ENCODE measurements at regions not wholly inside any gene's neighbourhood (a gene's known extent, or its start where the extent isn't known, plus 50 kb on each side); places are given as distances from the start of the nearest gene placed in this dataset.
A peak's percentile ranks its signal among the peaks of the same experiment; 100 is the strongest.

GRCh38 chr6:21740376-21741124 is 147.0 kb downstream of the SOX4 start:
- CTCF ChIA-PET, result no interaction called here
- H3K27me3 ChIP-seq (ENCODE audit: control insufficient read depth, insufficient read depth, low read length), result no peaks in the 10 kb centered on the region
- no peaks in the 10 kb centered on the region for H3K9me3 ChIP-seq (ENCODE audit: control insufficient read depth, insufficient read depth, low read length)
- peak; percentile 33 for DNase-seq (ENCODE audit: low read depth, low spot score)
- no peak overlapping the region for H3K27ac ChIP-seq (ENCODE audit: low read depth, low read length)
- POLR2A ChIA-PET, result interaction anchor here (1.0 kb wide), 1 partner anchor 116 kb away, joined by 3 read pairs; no protein-coding TSS in a partner anchor
- H3K4me3 ChIP-seq (ENCODE audit: low read depth, low read length), result no peak overlapping the region
- no peak for TF ChIP-seq CTCF (IDR thresholded peaks at IDR 0.05; ENCODE audit: low read depth, low read length)

GRCh38 chr6:21741221-21742109 is 147.9 kb downstream of the SOX4 start:
- CTCF ChIA-PET, result interaction anchor here (1.2 kb wide), 1 partner anchor 144 kb away, joined by 3 read pairs; no protein-coding TSS in a partner anchor
- no peak overlapping the region for H3K4me3 ChIP-seq (ENCODE audit: low read depth, low read length)
- no peaks in the 10 kb centered on the region for H3K27me3 ChIP-seq (ENCODE audit: control insufficient read depth, insufficient read depth, low read length)
- POLR2A ChIA-PET, result interaction anchor here (0.5 to 1.8 kb wide), 6 partner anchors 12 to 625 kb away, joined by 3 to 14 read pairs (median 3); partner anchors contain the start of gene SOX4
- no peak for DNase-seq (ENCODE audit: low read depth, low spot score)
- TF ChIP-seq CTCF (IDR thresholded peaks at IDR 0.05; ENCODE audit: low read depth, low read length), result no peak
- H3K9me3 ChIP-seq (ENCODE audit: control insufficient read depth, insufficient read depth, low read length), result no peaks in the 10 kb centered on the region
- peak overlapping the region; percentile 52 for H3K27ac ChIP-seq (ENCODE audit: low read depth, low read length)

GRCh38 chr6:21742238-21742660 is 148.7 kb downstream of the SOX4 start:
- ChIA-PET CTCF (interaction anchor here (1.2 kb wide), 1 partner anchor 145 kb away, joined by 3 read pairs; no protein-coding TSS in a partner anchor), POLR2A (interaction anchor here (0.5 to 1.8 kb wide), 6 partner anchors 11 to 625 kb away, joined by 3 to 14 read pairs (median 4); partner anchors contain the start of gene SOX4)
- TF ChIP-seq CTCF (IDR thresholded peaks at IDR 0.05; ENCODE audit: low read depth, low read length), result no peak
- DNase-seq (ENCODE audit: low read depth, low spot score), result peak; percentile 91
- Histone ChIP-seq H3K9me3 (ENCODE audit: control insufficient read depth, insufficient read depth, low read length) (no peaks in the 10 kb centered on the region), H3K27me3 (ENCODE audit: control insufficient read depth, insufficient read depth, low read length) (no peaks in the 10 kb centered on the region), H3K27ac (ENCODE audit: low read depth, low read length) (no peak overlapping the region), H3K4me3 (ENCODE audit: low read depth, low read length) (no peak overlapping the region)

GRCh38 chr6:21744331-21744730 is 150.8 kb downstream of the SOX4 start:
- CTCF ChIA-PET, result no interaction called here

More at GRCh38 chr6:21744331-21744730, 150.8 kb downstream of the SOX4 start:
- TF ChIP-seq CTCF (IDR thresholded peaks at IDR 0.05; ENCODE audit: low read depth, low read length), result no peak
- POLR2A ChIA-PET, result interaction anchor here (1.2 kb wide), 1 partner anchor 25 kb away, joined by 3 read pairs; no protein-coding TSS in a partner anchor
- DNase-seq (ENCODE audit: low read depth, low spot score), result no peak
- Histone ChIP-seq H3K27me3 (ENCODE audit: control insufficient read depth, insufficient read depth, low read length) (no peaks in the 10 kb centered on the region), H3K4me3 (ENCODE audit: low read depth, low read length) (no peak overlapping the region), H3K27ac (ENCODE audit: low read depth, low read length) (no peak overlapping the region), H3K9me3 (ENCODE audit: control insufficient read depth, insufficient read depth, low read length) (no peaks in the 10 kb centered on the region)

Measured in AG04450 (cell line).